GM19438 (cell line): ENCODE measurements at regions not wholly inside any gene's neighbourhood (a gene's known extent, or its start where the extent isn't known, plus 50 kb on each side); places are given as distances from the start of the nearest gene placed in this dataset.
"Not testable (repeated sequence)": the region's sequence is repeated elsewhere in the genome, so short reads cannot be mapped to it uniquely, and the experiment has no call there.

Source experiments
- ATAC-seq: cut with Tn5 transposase; IDR thresholded peaks from one replicate; pipeline ENCODE4 v1.9.1; 2021; ENCODE audit warnings: low read depth; ENCODE audit not compliant: unreplicated experiment

- no peak for ATAC-seq
Observed at GRCh38 chr5:125465703-125466102, 719.3 kb upstream of the ZNF608 start.

- ATAC-seq = no peak
Observed at GRCh38 chr5:125467222-125467621, 720.8 kb upstream of the ZNF608 start.

GRCh38 chr5:125470280-125470902 is 724.0 kb upstream of the ZNF608 start:
- ATAC-seq = no peak

- no peak for ATAC-seq
Observed at GRCh38 chr5:125476901-125477585, 730.6 kb upstream of the ZNF608 start.

GRCh38 chr5:125477586-125477975 is 731.1 kb upstream of the ZNF608 start:
- ATAC-seq = no peak

- no peak for ATAC-seq
Observed at GRCh38 chr5:125478599-125478998, 732.2 kb upstream of the ZNF608 start.

GRCh38 chr5:125480911-125481310 is 734.5 kb upstream of the ZNF608 start:
- ATAC-seq = no peak

GRCh38 chr5:125481506-125482465 is 735.3 kb upstream of the ZNF608 start:
- no peak for ATAC-seq

- ATAC-seq = no peak
Observed at GRCh38 chr5:125483609-125484008, 737.2 kb upstream of the ZNF608 start.

GRCh38 chr5:125484272-125484741 is 737.9 kb upstream of the ZNF608 start:
- ATAC-seq = no peak

GRCh38 chr5:125484742-125485641 is 738.6 kb upstream of the ZNF608 start:
- no peak for ATAC-seq

- no peak for ATAC-seq
Observed at GRCh38 chr5:125485771-125486170, 739.3 kb upstream of the ZNF608 start.

- ATAC-seq = no peak
Observed at GRCh38 chr5:125486634-125487033, 740.2 kb upstream of the ZNF608 start.

GRCh38 chr5:125487231-125487630 is 740.8 kb upstream of the ZNF608 start:
- no peak for ATAC-seq

GRCh38 chr5:125487652-125488051 is 741.2 kb upstream of the ZNF608 start:
- ATAC-seq = not testable (repeated sequence)

GRCh38 chr5:125489146-125489545 is 742.7 kb upstream of the ZNF608 start:
- ATAC-seq = no peak

- ATAC-seq = no peak
Observed at GRCh38 chr5:125491986-125492492, 745.6 kb upstream of the ZNF608 start.

GRCh38 chr5:125492977-125493376 is 746.5 kb upstream of the ZNF608 start:
- no peak for ATAC-seq

- no peak for ATAC-seq
Observed at GRCh38 chr5:125496393-125496792, 750.0 kb upstream of the ZNF608 start.

GRCh38 chr5:125497651-125498050 is 751.2 kb upstream of the ZNF608 start:
- no peak for ATAC-seq
